H1 (cell line): ENCODE measurements at regions not wholly inside any gene's neighbourhood (a gene's known extent, or its start where the extent isn't known, plus 50 kb on each side); places are given as distances from the start of the nearest gene placed in this dataset.

Experiments used
- CTCF ChIA-PET: fragments of 300-600 bp; sonication (Branson Sonifier 250); formaldehyde crosslinking; loops from one replicate; lab custom pipeline; 2021; ENCODE audit not compliant: partially characterized antibody; lab: Charles Lee
- POLR2A ChIA-PET: fragments of 300-600 bp; sonication (Branson Sonifier 250); formaldehyde crosslinking; loops from one replicate; lab custom pipeline; 2021; ENCODE audit warnings: inconsistent platforms; ENCODE audit not compliant: partially characterized antibody; lab: Charles Lee
- DNase-seq, 2 experiments: peaks; one replicate each; pipeline versions ENCODE4 v3.0.0 to v3.0.0-alpha.2; 2010 to 2022; ENCODE audit warnings: low spot score in 2 of 2, low read depth in 1 of 2, mixed read lengths in 1 of 2
- FAIRE-seq: peaks from 2 replicates; lab custom pipeline; 2011; peaks lifted over from hg19 to GRCh38; lab: Jason Lieb, UNC
- H2AFZ ChIP-seq: 2 replicates; pipeline ENCODE4 v1.8.1; 2012; ENCODE audit warnings: low read length, inconsistent platforms
- H2AK5ac ChIP-seq: 2 replicates; pipeline ENCODE4 v1.6.1; 2013; ENCODE audit warnings: low read depth, low read length
- H2BK120ac ChIP-seq: replicated peaks from 2 replicates; pipeline ENCODE3; 2013; ENCODE audit warnings: low read depth, low read length, inconsistent platforms
- H2BK12ac ChIP-seq: 2 replicates; pipeline ENCODE4 v1.6.1; 2013; ENCODE audit warnings: low read depth, low read length
- H2BK15ac ChIP-seq: 2 replicates; pipeline ENCODE4 v1.6.1; 2013; ENCODE audit warnings: low read length
- H2BK20ac ChIP-seq: 2 replicates; pipeline ENCODE4 v1.6.1; 2013; ENCODE audit warnings: low read length
- H2BK5ac ChIP-seq: 2 replicates; pipeline ENCODE4 v1.6.1; 2013; ENCODE audit warnings: low read depth, low read length
- H3K14ac ChIP-seq: 2 replicates; pipeline ENCODE4 v1.6.1; 2013; ENCODE audit warnings: inconsistent platforms; ENCODE audit not compliant: insufficient read length
- H3K18ac ChIP-seq: 2 replicates; pipeline ENCODE4 v1.6.1; 2013; ENCODE audit warnings: low read length; ENCODE audit errors: extremely low read depth
- H3K23ac ChIP-seq: 2 replicates; pipeline ENCODE4 v1.6.1; 2013; ENCODE audit warnings: inconsistent platforms; ENCODE audit not compliant: insufficient read length
- H3K23me2 ChIP-seq: 2 replicates; pipeline ENCODE4 v1.6.1; 2013; ENCODE audit warnings: low read depth, low read length
- H3K27ac ChIP-seq: 2 replicates; pipeline ENCODE4 v1.6.1; 2011; ENCODE audit warnings: low read depth, low read length, inconsistent platforms
- H3K27me3 ChIP-seq, 4 experiments: replicated peaks in 1 of 4; 1 replicate in 1 of 4; 2 replicates in 3 of 4; pipeline versions ENCODE4 v1.6.1 to v1.8.1; 2011 to 2013; ENCODE audit warnings: low read length in 3 of 4, mild to moderate bottlenecking in 3 of 4, inconsistent platforms in 2 of 4, mixed read lengths in 2 of 4, moderate library complexity in 1 of 4; ENCODE audit not compliant: control insufficient read depth in 3 of 4, insufficient read depth in 3 of 4; ENCODE audit errors: extremely low read depth in 1 of 4
- H3K36me3 ChIP-seq, 4 experiments: 2 replicates each; pipeline versions ENCODE4 v1.6.1 to v1.8.1; 2011 to 2013; ENCODE audit warnings: mild to moderate bottlenecking in 4 of 4, low read length in 3 of 4, moderate library complexity in 2 of 4, control low read depth in 1 of 4, inconsistent platforms in 1 of 4; ENCODE audit not compliant: insufficient read depth in 4 of 4, control insufficient read depth in 2 of 4
- H3K4ac ChIP-seq: replicated peaks from 2 replicates; pipeline ENCODE3; 2013; ENCODE audit warnings: low read length, low read depth, mixed read lengths, inconsistent platforms; ENCODE audit not compliant: insufficient read length
- H3K4me1 ChIP-seq, 4 experiments: replicated peaks in 1 of 4; 1 replicate in 1 of 4; 2 replicates in 3 of 4; pipeline versions ENCODE4 v1.6.1 to v1.8.1; 2011 to 2013; ENCODE audit warnings: low read length in 3 of 4, inconsistent platforms in 2 of 4, mixed read lengths in 1 of 4; ENCODE audit not compliant: insufficient read depth in 4 of 4, control insufficient read depth in 3 of 4
- H3K4me2 ChIP-seq, 2 experiments: 2 replicates each; pipeline versions ENCODE4 v1.6.1 to v1.8.1; 2011 to 2013; ENCODE audit warnings: low read depth in 2 of 2, low read length in 2 of 2, control low read depth in 1 of 2, inconsistent platforms in 1 of 2, mild to moderate bottlenecking in 1 of 2; ENCODE audit not compliant: insufficient read depth in 1 of 2
- H3K4me3 ChIP-seq, 4 experiments: fragments of 200-600, 300-600 bp in 1 of 4; sonication (generic), shearing (Covaris generic), sonication (Bioruptor Twin) in 1 of 4; 2 replicates each; pipeline versions ENCODE4 v1.5.1 to v1.8.1; 2011 to 2016; ENCODE audit warnings: low read length in 4 of 4, low read depth in 3 of 4, control low read depth in 2 of 4, inconsistent platforms in 2 of 4, mild to moderate bottlenecking in 2 of 4, mixed read lengths in 1 of 4, moderate library complexity in 1 of 4; ENCODE audit not compliant: insufficient read depth in 2 of 4; ENCODE audit errors: extremely low read depth in 1 of 4
- H3K56ac ChIP-seq: replicated peaks from 2 replicates; pipeline ENCODE3; 2013; ENCODE audit warnings: low read depth, mild to moderate bottlenecking, mixed read lengths, low read length, inconsistent platforms; ENCODE audit not compliant: insufficient read length
- H3K79me1 ChIP-seq: 2 replicates; pipeline ENCODE4 v1.6.1; 2013; ENCODE audit warnings: low read depth, low read length, control low read depth
- H3K79me2 ChIP-seq, 2 experiments: 2 replicates each; pipeline versions ENCODE4 v1.6.1 to v1.8.1; 2012 to 2013; ENCODE audit warnings: low read length in 2 of 2, mild to moderate bottlenecking in 2 of 2, inconsistent platforms in 1 of 2; ENCODE audit not compliant: insufficient read depth in 2 of 2, control insufficient read depth in 1 of 2
- H3K9ac ChIP-seq, 4 experiments: replicated peaks in 1 of 4; 1 replicate in 1 of 4; 2 replicates in 3 of 4; pipeline versions ENCODE4 v1.6.1 to v1.8.1; 2011 to 2013; ENCODE audit warnings: low read depth in 3 of 4, low read length in 3 of 4, control low read depth in 2 of 4, mild to moderate bottlenecking in 2 of 4, moderate library complexity in 2 of 4, inconsistent platforms in 1 of 4; ENCODE audit errors: extremely low read depth in 1 of 4
- H3K9me3 ChIP-seq, 2 experiments: 2 replicates each; pipeline versions ENCODE4 v1.6.1 to v1.8.1; 2012 to 2013; ENCODE audit warnings: mild to moderate bottlenecking in 2 of 2, moderate library complexity in 2 of 2, control low read depth in 1 of 2, inconsistent platforms in 1 of 2, low read depth in 1 of 2, low read length in 1 of 2, mixed read lengths in 1 of 2; ENCODE audit not compliant: insufficient read depth in 2 of 2
- H4K20me1 ChIP-seq, 2 experiments: replicated peaks in 1 of 2; 2 replicates each; pipeline versions ENCODE3 to v1.8.1; 2011 to 2013; ENCODE audit warnings: inconsistent platforms in 2 of 2, low read length in 2 of 2, mild to moderate bottlenecking in 1 of 2; ENCODE audit not compliant: insufficient read depth in 2 of 2, control insufficient read depth in 1 of 2
- H4K5ac ChIP-seq: 2 replicates; pipeline ENCODE4 v1.6.1; 2013; ENCODE audit warnings: low read length, low read depth, mixed read lengths, inconsistent platforms; ENCODE audit not compliant: insufficient read length
- H4K8ac ChIP-seq: 2 replicates; pipeline ENCODE4 v1.8.0; 2013; ENCODE audit warnings: mild to moderate bottlenecking, moderate library complexity, low read length, inconsistent platforms; ENCODE audit not compliant: insufficient read depth; ENCODE audit errors: extremely low read depth
- H4K91ac ChIP-seq: replicated peaks from 2 replicates; pipeline ENCODE3; 2013; ENCODE audit warnings: low read length, mixed read lengths, inconsistent platforms; ENCODE audit not compliant: insufficient read length
- RXRA ChIP-seq: IDR thresholded peaks from 2 replicates; pipeline ENCODE4 v1.6.1; 2011; ENCODE audit warnings: low read depth, mild to moderate bottlenecking, low read length, moderate library complexity; ENCODE audit not compliant: insufficient read depth
- SP4 ChIP-seq: IDR thresholded peaks from 2 replicates; pipeline ENCODE4 v1.6.1; 2012; ENCODE audit warnings: low read length, inconsistent platforms
- TBP ChIP-seq: IDR thresholded peaks from 2 replicates; pipeline ENCODE4 v1.6.1; 2011; ENCODE audit warnings: low read depth, low read length, improper control_type of control experiment
- USF2 ChIP-seq: IDR thresholded peaks from 2 replicates; pipeline ENCODE4 v1.6.1; 2011; ENCODE audit warnings: low read length, improper control_type of control experiment
- WGBS, 2 experiments: shearing (Covaris generic) in 1 of 2; methylation state at CpG; one replicate each; pipeline versions ENCODE4 v1.1.6 to v1.1.7; 2013 to 2015; ENCODE audit warnings: low lambda C conversion rate in 2 of 2, mixed read lengths in 2 of 2, inconsistent platforms in 1 of 2, low coverage in 1 of 2, missing lambda C conversion rate in 1 of 2; ENCODE audit not compliant: insufficient replicate concordance in 2 of 2, insufficient coverage in 1 of 2, insufficient read length in 1 of 2; ENCODE audit errors: extremely low coverage in 1 of 2, missing lambda C conversion rate in 1 of 2; 5-methylcytosine and 5-hydroxymethylcytosine counted together

DNA sequence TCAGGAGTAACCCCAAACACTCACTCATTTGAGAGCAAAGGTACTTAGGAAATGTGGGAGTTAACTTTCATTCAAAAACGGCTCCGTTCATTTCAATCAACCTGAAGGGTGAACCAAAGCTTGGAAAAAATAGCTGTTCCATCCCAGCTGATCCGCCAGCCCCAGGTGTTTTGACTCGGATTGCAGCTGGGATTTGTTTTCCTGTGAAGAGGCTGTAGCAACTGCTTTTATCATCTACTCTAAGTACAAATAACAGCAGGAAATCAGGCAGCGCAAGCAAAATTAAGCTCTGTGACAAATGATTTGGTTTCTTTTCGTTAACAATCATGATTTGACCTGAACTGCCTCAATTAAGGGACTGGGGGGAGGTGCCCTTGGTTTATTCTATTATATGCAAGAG lies 154.7 kb downstream of the BEND2 start:
- WGBS, 2 experiments: 82% methylated on average over 6 of the region's 6 CpGs; no CpG with 5 or more reads in 1 of the 2 experiments
- no peak for DNase-seq
- no peaks in the 10 kb centered on the region for H3K79me1 ChIP-seq
- H2BK15ac ChIP-seq: no peak overlapping the region
- no peaks in the 10 kb centered on the region for H3K36me3 ChIP-seq
- no peak overlapping the region for H2BK120ac ChIP-seq
- no peaks in the 10 kb centered on the region; a peak in 2 of 7 replicates for H3K4me1 ChIP-seq
- no peak overlapping the region for H2AFZ ChIP-seq
- H3K4me2 ChIP-seq: no peak overlapping the region
- no peak overlapping the region for H3K18ac ChIP-seq
- no peak overlapping the region for H3K4me3 ChIP-seq
- H3K23me2 ChIP-seq: no peaks in the 10 kb centered on the region
- no peak overlapping the region for H3K56ac ChIP-seq
- no peaks in the 10 kb centered on the region for H3K9me3 ChIP-seq
- no peak overlapping the region for H4K5ac ChIP-seq
- no peaks in the 10 kb centered on the region for H3K79me2 ChIP-seq
- TF ChIP-seq RXRA (no peak), USF2 (no peak), TBP (no peak), SP4 (no peak)
- TF ChIP-seq, all 59 proteins: peak for 0
- Histone ChIP-seq H4K20me1 (no peaks in the 10 kb centered on the region), H3K4ac (no peak overlapping the region), H2AK5ac (no peak overlapping the region), H3K27ac (no peak overlapping the region), H3K14ac (no peak overlapping the region), H2BK12ac (no peak overlapping the region), H3K27me3 (no peaks in the 10 kb centered on the region), H4K91ac (no peak overlapping the region), H2BK5ac (no peak overlapping the region), H2BK20ac (no peak overlapping the region), H3K9ac (no peak overlapping the region), H4K8ac (no peak overlapping the region), H3K23ac (no peak overlapping the region)
- FAIRE-seq: no peak
- ChIA-PET POLR2A (interaction anchor here (1.4 kb wide), 1 partner anchor 15 kb away, joined by 5 read pairs; no protein-coding TSS in a partner anchor), CTCF (no interaction called here)
